ENCODE measurements at regions not wholly inside any gene's neighbourhood (a gene's known extent, or its start where the extent isn't known, plus 50 kb on each side); places are given as distances from the start of the nearest gene placed in this dataset.

DNA sequence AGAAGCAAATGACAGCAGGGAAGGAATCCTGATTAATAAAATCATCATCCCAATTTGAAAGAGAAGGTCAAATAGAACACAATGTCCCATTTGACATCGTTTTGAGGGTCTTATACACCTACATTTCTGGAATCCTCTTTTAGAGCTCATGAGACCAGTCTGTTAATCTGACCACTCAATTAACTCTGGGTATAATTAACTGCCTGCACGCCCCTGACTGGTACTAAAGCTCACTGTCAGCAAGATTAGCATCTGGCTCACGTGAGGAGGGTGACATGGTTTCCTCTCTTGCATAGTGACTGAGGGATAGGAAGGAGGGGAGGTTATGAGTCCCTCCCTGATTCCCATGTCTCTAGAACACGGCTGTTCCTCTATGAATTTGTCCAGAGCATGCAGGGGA, 124.3 kb downstream of the ICOS start:
- no peak for FAIRE-seq
- TF ChIP-seq EZH2 (IDR thresholded peaks at IDR 0.05; ENCODE audit: low read length) = no peak
- TF ChIP-seq CTCF (optimal IDR thresholded peaks at IDR 0.05 in 1 of 3, IDR thresholded peaks at IDR 0.05 in 1 of 3, conservative IDR thresholded peaks at IDR 0.05 in 1 of 3; ENCODE audit: extremely low read depth in 1 of 3, insufficient read depth in 2 of 3, low read length in 3 of 3) = no peak
- Histone ChIP-seq H3K4me1 (ENCODE audit: control insufficient read depth, extremely low read depth, insufficient read depth, low read length) (no peaks in the 10 kb centered on the region), H2AFZ (ENCODE audit: control insufficient read depth, low read length) (no peak overlapping the region), H3K27ac (ENCODE audit: control insufficient read depth, insufficient read depth, low read length) (no peak overlapping the region), H3K27me3 (ENCODE audit: control insufficient read depth, extremely low read depth, insufficient read depth, low read length) (no peaks in the 10 kb centered on the region), H3K4me2 (ENCODE audit: control insufficient read depth, extremely low read depth, insufficient read depth, low read depth, low read length) (no peak overlapping the region), H3K79me2 (ENCODE audit: control insufficient read depth, insufficient read depth, low read length) (no peaks in the 10 kb centered on the region), H3K9me1 (ENCODE audit: control insufficient read depth, extremely low read depth, insufficient read depth, low read length) (no peaks in the 10 kb centered on the region), H4K20me1 (ENCODE audit: control insufficient read depth, extremely low read depth, insufficient read depth, low read length) (no peaks in the 10 kb centered on the region), H3K36me3 (ENCODE audit: control insufficient read depth in 2 of 2, extremely low read depth in 1 of 2, insufficient read depth in 2 of 2, low read length in 2 of 2) (no peaks in the 10 kb centered on the region), H3K9ac (ENCODE audit: control insufficient read depth, extremely low read depth, insufficient read depth, low read length) (no peak overlapping the region), H3K9me3 (ENCODE audit: control insufficient read depth, low read depth, low read length) (no peaks in the 10 kb centered on the region), H3K4me3 (ENCODE audit: control insufficient read depth in 2 of 3, extremely low read depth in 1 of 3, insufficient read depth in 2 of 3, low read depth in 1 of 3, low read length in 3 of 3) (no peak overlapping the region)
- dilution Hi-C loops (cut with MboI; ENCODE audit: extremely low pct_ligation_motif_present, low sequenced_read_pairs) = no loop called here
- no peak for DNase-seq (ENCODE audit: low read depth, low spot score)

DNA sequence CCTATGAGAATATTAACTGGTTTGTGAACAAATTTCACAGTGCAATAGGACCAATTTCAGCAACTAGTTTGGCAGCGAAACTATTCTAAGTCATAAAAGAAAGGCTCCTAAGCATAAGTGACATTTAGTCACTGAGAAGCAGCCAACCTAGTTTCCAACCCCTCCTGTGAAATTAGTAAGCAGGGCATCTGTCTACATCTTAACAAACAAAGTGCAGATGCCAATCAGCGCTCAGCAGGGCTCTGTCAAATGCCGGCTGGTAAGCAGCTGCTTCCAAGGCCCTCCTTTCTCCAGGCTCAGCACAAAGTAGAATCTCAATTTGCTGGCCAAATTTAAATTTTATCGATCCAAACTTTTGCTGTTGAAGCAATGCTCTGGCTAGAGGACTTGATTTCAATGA, 124.7 kb downstream of the ICOS start:
- Histone ChIP-seq H3K27ac (ENCODE audit: control insufficient read depth, insufficient read depth, low read length) (no peak overlapping the region), H3K36me3 (ENCODE audit: control insufficient read depth in 2 of 2, extremely low read depth in 1 of 2, insufficient read depth in 2 of 2, low read length in 2 of 2) (no peaks in the 10 kb centered on the region), H3K9me1 (ENCODE audit: control insufficient read depth, extremely low read depth, insufficient read depth, low read length) (no peaks in the 10 kb centered on the region), H3K9ac (ENCODE audit: control insufficient read depth, extremely low read depth, insufficient read depth, low read length) (no peak overlapping the region), H3K27me3 (ENCODE audit: control insufficient read depth, extremely low read depth, insufficient read depth, low read length) (no peaks in the 10 kb centered on the region), H3K79me2 (ENCODE audit: control insufficient read depth, insufficient read depth, low read length) (no peaks in the 10 kb centered on the region), H3K4me1 (ENCODE audit: control insufficient read depth, extremely low read depth, insufficient read depth, low read length) (no peaks in the 10 kb centered on the region), H3K4me2 (ENCODE audit: control insufficient read depth, extremely low read depth, insufficient read depth, low read depth, low read length) (no peak overlapping the region), H3K9me3 (ENCODE audit: control insufficient read depth, low read depth, low read length) (no peaks in the 10 kb centered on the region), H3K4me3 (ENCODE audit: control insufficient read depth in 2 of 3, extremely low read depth in 1 of 3, insufficient read depth in 2 of 3, low read depth in 1 of 3, low read length in 3 of 3) (no peak overlapping the region), H4K20me1 (ENCODE audit: control insufficient read depth, extremely low read depth, insufficient read depth, low read length) (no peaks in the 10 kb centered on the region), H2AFZ (ENCODE audit: control insufficient read depth, low read length) (no peak overlapping the region)
- FAIRE-seq (no peak), DNase-seq (ENCODE audit: low read depth, low spot score) (no peak)
- dilution Hi-C loops (cut with MboI; ENCODE audit: extremely low pct_ligation_motif_present, low sequenced_read_pairs) = no loop called here
- TF ChIP-seq EZH2 (IDR thresholded peaks at IDR 0.05; ENCODE audit: low read length) (no peak), CTCF (optimal IDR thresholded peaks at IDR 0.05 in 1 of 3, IDR thresholded peaks at IDR 0.05 in 1 of 3, conservative IDR thresholded peaks at IDR 0.05 in 1 of 3; ENCODE audit: extremely low read depth in 1 of 3, insufficient read depth in 2 of 3, low read length in 3 of 3) (no peak)

Measured in keratinocyte (primary cell).